GM06990 (cell line): ENCODE measurements at regions not wholly inside any gene's neighbourhood (a gene's known extent, or its start where the extent isn't known, plus 50 kb on each side); places are given as distances from the start of the nearest gene placed in this dataset.

ENCODE experiments used
- DNase-seq: peaks from one replicate; pipeline ENCODE4 v3.0.0-alpha.2; 2011; ENCODE audit not compliant: insufficient read length; ENCODE audit errors: extremely low read depth
- H3K27me3 ChIP-seq: replicated peaks from 2 replicates; pipeline ENCODE4 v1.6.0; 2011; ENCODE audit warnings: low read length; ENCODE audit not compliant: control insufficient read depth, insufficient read depth
- H3K36me3 ChIP-seq: 2 replicates; pipeline ENCODE4 v1.5.1; 2011; ENCODE audit warnings: low read length; ENCODE audit not compliant: control insufficient read depth, insufficient read depth
- H3K4me3 ChIP-seq: replicated peaks from 2 replicates; pipeline ENCODE4 v1.5.1; 2011; ENCODE audit warnings: low read depth, mild to moderate bottlenecking, control low read depth, low read length
- CTCF ChIP-seq: IDR thresholded peaks from 2 replicates; pipeline ENCODE4 v1.5.1; 2011; ENCODE audit warnings: low read length, control low read depth, mild to moderate bottlenecking, inconsistent platforms; ENCODE audit not compliant: insufficient read depth, poor library complexity, severe bottlenecking

- Histone ChIP-seq H3K4me3 (no peak overlapping the region), H3K36me3 (no peaks in the 10 kb centered on the region), H3K27me3 (no peaks in the 10 kb centered on the region)
- no peak for TF ChIP-seq CTCF
- no peak for DNase-seq
Observed at GRCh38 chr15:93948726-93949125, 282.6 kb upstream of the MCTP2 start.

- no peak for DNase-seq
- Histone ChIP-seq H3K27me3 (no peaks in the 10 kb centered on the region), H3K4me3 (no peak overlapping the region), H3K36me3 (no peaks in the 10 kb centered on the region)
- TF ChIP-seq CTCF = no peak
Observed at GRCh38 chr15:93943586-93943985, 287.8 kb upstream of the MCTP2 start.

GRCh38 chr15:93942269-93942694 is 289.1 kb upstream of the MCTP2 start:
- no peak for DNase-seq
- no peaks in the 10 kb centered on the region for H3K27me3 ChIP-seq
- TF ChIP-seq CTCF = no peak
- no peaks in the 10 kb centered on the region for H3K36me3 ChIP-seq
- H3K4me3 ChIP-seq = no peak overlapping the region

- no peaks in the 10 kb centered on the region for H3K27me3 ChIP-seq
- no peaks in the 10 kb centered on the region for H3K36me3 ChIP-seq
- TF ChIP-seq CTCF = no peak
- H3K4me3 ChIP-seq = no peak overlapping the region
- no peak for DNase-seq
Observed at GRCh38 chr15:93941697-93942096, 289.7 kb upstream of the MCTP2 start.

GRCh38 chr15:93940226-93940625 is 291.1 kb upstream of the MCTP2 start:
- H3K27me3 ChIP-seq = no peaks in the 10 kb centered on the region
- no peaks in the 10 kb centered on the region for H3K36me3 ChIP-seq
- no peak for TF ChIP-seq CTCF
- DNase-seq = no peak
- no peak overlapping the region for H3K4me3 ChIP-seq

- Histone ChIP-seq H3K4me3 (no peak overlapping the region), H3K36me3 (no peaks in the 10 kb centered on the region), H3K27me3 (no peaks in the 10 kb centered on the region; the same call in 1 of the 2 replicates)
- no peak for TF ChIP-seq CTCF
- DNase-seq = no peak
Observed at GRCh38 chr15:93932164-93932776, 299.1 kb upstream of the MCTP2 start.
